ENCODE measurements at regions not wholly inside any gene's neighbourhood (a gene's known extent, or its start where the extent isn't known, plus 50 kb on each side); places are given as distances from the start of the nearest gene placed in this dataset.

DNA sequence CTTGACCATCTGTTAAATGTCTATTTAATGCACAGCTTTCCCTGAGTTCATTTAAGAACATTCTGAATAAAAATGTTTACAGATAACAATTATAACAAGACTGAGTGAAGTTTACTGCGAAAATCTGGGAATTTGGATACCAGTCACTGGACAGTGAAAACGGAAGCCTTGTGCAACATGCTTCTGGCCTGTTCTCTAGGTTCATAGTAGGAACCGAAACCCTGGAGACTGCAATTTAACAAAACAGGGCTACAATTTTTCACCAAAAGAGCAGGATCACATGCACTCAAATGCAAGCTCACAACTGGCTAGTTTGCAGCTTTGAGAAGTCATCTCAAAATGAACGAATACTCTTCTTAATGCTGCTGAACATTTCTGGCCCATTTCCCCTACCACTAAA is 435.9 kb downstream of the NR2F2 start:
- no peak for TF ChIP-seq CTCF (IDR thresholded peaks at IDR 0.05)
- no peak for TF ChIP-seq POLR2AphosphoS5 (IDR thresholded peaks at IDR 0.05)

All from prostate gland (tissue), 2 donors.